NCI-H2196 treated with DMSO at 0.1 percent for 48 hours (cell line): ENCODE measurements at regions not wholly inside any gene's neighbourhood (a gene's known extent, or its start where the extent isn't known, plus 50 kb on each side); places are given as distances from the start of the nearest gene placed in this dataset.

Experiments
- DNase-seq: peaks from one replicate; lab custom pipeline; 2025; ENCODE audit not compliant: unreplicated experiment; lab: John Stamatoyannopoulos, UW

GRCh38 chr7:55641273-55641691, 69.0 kb upstream of the VOPP1 start:
- DNase-seq: peak; percentile 83

GRCh38 chr7:55639640-55640039, 67.3 kb upstream of the VOPP1 start:
- no peak for DNase-seq

- DNase-seq: no peak
Observed at GRCh38 chr7:55629051-55629677, 56.9 kb upstream of the VOPP1 start.

GRCh38 chr7:55624813-55625212, 52.5 kb upstream of the VOPP1 start:
- DNase-seq: no peak

GRCh38 chr7:55623617-55624016, 51.3 kb upstream of the VOPP1 start:
- no peak for DNase-seq

- DNase-seq: no peak
Observed at GRCh38 chr7:55622241-55622640, 49.9 kb upstream of the VOPP1 start.
